Activated CD4-positive, alpha-beta T cell treated with anti-CD3 and anti-CD28 coated beads, Interleukin-2, amount 10 ng/mL, durations not matched to agents 7 days and 5 days (primary cell): ENCODE measurements at regions not wholly inside any gene's neighbourhood (a gene's known extent, or its start where the extent isn't known, plus 50 kb on each side); places are given as distances from the start of the nearest gene placed in this dataset.
"Not testable (repeated sequence)": the region's sequence is repeated elsewhere in the genome, so short reads cannot be mapped to it uniquely, and the experiment has no call there.

Source experiments
- CTCF ChIA-PET: fragments of 350-600 bp; sonication (Branson Sonifier 250); formaldehyde crosslinking; loops from one replicate; lab custom pipeline; 2021; ENCODE audit warnings: antibody characterized with exemption; lab: Charles Lee
- POLR2A ChIA-PET: fragments of 350-600 bp; sonication (Branson Sonifier 250); formaldehyde crosslinking; loops from one replicate; lab custom pipeline; 2021; ENCODE audit warnings: antibody characterized with exemption; lab: Charles Lee
- DNase-seq: peaks from one replicate; pipeline ENCODE4 v3.0.0-alpha.2; 2020
- H3K27ac Mint-ChIP-seq: one replicate; pipeline ENCODE4 v1.8.0; 2021; ENCODE audit warnings: mild to moderate bottlenecking, moderate library complexity, mixed read lengths
- H3K27me3 Mint-ChIP-seq: one replicate; pipeline ENCODE4 v1.8.0; 2021; ENCODE audit warnings: mixed read lengths
- H3K36me3 Mint-ChIP-seq: one replicate; pipeline ENCODE4 v1.8.0; 2021; ENCODE audit warnings: low read depth, mixed read lengths
- H3K4me1 Mint-ChIP-seq: one replicate; pipeline ENCODE4 v1.8.0; 2021; ENCODE audit warnings: mixed read lengths
- H3K4me3 Mint-ChIP-seq: one replicate; pipeline ENCODE4 v1.8.0; 2021; ENCODE audit warnings: mild to moderate bottlenecking, moderate library complexity, mixed read lengths
- H3K9me3 Mint-ChIP-seq: one replicate; pipeline ENCODE4 v1.8.0; 2021; ENCODE audit warnings: mixed read lengths

DNA sequence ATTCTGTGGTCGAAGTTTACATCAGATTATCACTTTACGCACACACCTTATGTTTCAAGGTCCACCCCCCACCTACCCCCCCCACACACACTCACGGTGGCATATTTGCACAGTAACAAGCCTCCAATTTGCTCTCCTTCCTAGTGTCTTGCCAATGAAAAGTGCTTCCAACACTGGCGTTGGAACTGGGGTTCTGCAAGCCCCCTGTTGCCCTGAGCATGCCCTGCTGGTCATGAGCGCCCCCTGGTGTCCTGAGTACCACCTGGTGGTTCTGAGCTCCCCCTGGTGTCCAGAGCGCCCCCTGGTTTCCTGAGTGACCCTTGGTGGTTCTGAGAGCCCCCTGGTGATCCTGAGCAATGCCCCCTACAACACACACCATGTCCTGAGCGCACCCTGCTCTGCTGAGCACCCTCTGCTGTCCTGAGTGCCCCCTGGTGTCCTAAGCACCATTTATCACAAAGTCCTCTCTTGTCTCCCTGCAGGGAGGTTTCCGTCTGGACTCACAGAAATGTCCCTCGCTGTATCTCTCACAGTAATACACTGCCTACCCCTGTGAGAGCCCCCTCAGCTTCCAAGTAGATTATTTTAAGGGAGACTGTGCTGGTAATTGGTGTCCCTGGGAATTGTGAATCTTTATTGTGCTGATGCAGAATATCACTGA, 1212.3 kb downstream of the TMEM121 start:
- DNase-seq, result not testable (repeated sequence)

DNA sequence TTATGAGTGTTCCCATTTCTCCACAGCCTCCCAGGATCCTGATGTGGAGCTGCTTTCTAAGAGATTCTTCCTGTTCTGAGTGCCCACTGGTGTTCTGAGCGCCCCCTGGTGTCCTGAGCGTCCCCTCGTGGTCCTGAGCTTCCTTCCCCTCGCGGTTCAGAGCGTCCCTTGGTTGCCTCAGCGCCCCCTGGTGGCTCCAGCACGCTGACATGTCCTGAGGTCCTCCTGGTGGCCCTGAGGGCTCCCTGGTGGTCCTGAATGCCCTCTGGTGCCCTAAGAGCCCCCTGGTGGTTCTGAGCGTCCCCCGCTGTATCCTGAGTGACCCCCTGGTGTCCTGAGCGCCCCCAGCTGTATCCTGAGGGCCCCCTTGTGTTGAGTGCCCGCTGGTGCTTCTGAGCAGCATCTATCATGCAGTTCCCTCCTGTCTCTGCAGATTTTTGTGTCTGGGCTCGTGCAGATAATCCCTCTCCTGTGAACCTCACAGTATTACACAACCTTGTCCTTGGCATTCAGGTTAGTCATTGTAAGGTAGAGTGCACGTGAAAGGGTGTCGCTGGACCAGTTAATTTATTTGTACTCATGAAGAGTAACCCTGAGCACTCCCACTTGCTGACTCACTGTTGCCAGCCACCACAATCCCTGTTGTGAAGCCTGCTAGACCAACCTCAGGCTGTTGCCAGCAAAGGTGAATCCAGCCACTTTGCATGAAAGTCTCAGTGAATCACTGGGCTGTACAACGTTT, 1214.9 kb downstream of the TMEM121 start:
- CTCF ChIA-PET, H3K9me3 Mint-ChIP-seq, H3K27ac Mint-ChIP-seq, H3K36me3 Mint-ChIP-seq, POLR2A ChIA-PET, H3K4me3 Mint-ChIP-seq, H3K27me3 Mint-ChIP-seq: not testable (repeated sequence)
- peaks cover 24% of the 10 kb centered on the region for H3K4me1 Mint-ChIP-seq
- peak; percentile 66 for DNase-seq

More for the DNA sequence above, 1212.3 kb downstream of the TMEM121 start:
- H3K9me3 Mint-ChIP-seq, CTCF ChIA-PET, H3K27ac Mint-ChIP-seq, H3K4me3 Mint-ChIP-seq, H3K27me3 Mint-ChIP-seq, H3K36me3 Mint-ChIP-seq, POLR2A ChIA-PET: not testable (repeated sequence)
- H3K4me1 Mint-ChIP-seq, result peaks cover 14% of the 10 kb centered on the region

GRCh38 chr14:106745016-106745767, 1218.8 kb downstream of the TMEM121 start:
- peak; percentile 53 for DNase-seq
- CTCF ChIA-PET, H3K9me3 Mint-ChIP-seq, H3K27ac Mint-ChIP-seq, H3K36me3 Mint-ChIP-seq, POLR2A ChIA-PET, H3K27me3 Mint-ChIP-seq, H3K4me3 Mint-ChIP-seq: not testable (repeated sequence)
- peaks cover 26% of the 10 kb centered on the region for H3K4me1 Mint-ChIP-seq

- Mint-ChIP-seq H3K4me1 (peaks cover 16% of the 10 kb centered on the region), H3K27ac (peak overlapping the region; percentile 25)
- H3K36me3 Mint-ChIP-seq, DNase-seq, CTCF ChIA-PET, H3K9me3 Mint-ChIP-seq, H3K27me3 Mint-ChIP-seq, POLR2A ChIA-PET, H3K4me3 Mint-ChIP-seq: not testable (repeated sequence)
Measured at GRCh38 chr14:106750089-106750488, 1223.7 kb downstream of the TMEM121 start.

DNA sequence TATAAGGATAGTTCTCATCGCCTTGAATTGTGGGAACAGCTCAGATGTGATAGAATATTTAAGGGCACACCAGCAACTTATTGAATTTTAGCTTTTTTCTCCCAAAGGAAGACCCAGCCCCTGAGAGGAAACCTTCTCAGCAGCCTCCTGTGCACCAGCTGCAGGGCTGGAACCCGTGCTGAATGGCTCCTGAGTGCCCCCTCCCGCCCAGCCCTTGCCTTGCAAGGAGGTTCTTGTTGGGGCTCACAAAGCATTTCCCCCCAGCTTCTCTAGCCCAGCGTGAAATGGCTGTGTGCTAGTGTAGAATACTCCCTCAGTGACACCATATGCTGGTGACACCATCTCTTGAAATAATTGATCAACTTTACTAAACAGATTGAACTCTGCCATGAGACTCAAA, 1227.4 kb downstream of the TMEM121 start:
- H3K27ac Mint-ChIP-seq, H3K9me3 Mint-ChIP-seq, H3K27me3 Mint-ChIP-seq, DNase-seq, POLR2A ChIA-PET, H3K4me3 Mint-ChIP-seq, CTCF ChIA-PET, H3K36me3 Mint-ChIP-seq: not testable (repeated sequence)
- H3K4me1 Mint-ChIP-seq, result peaks cover 11% of the 10 kb centered on the region

DNA sequence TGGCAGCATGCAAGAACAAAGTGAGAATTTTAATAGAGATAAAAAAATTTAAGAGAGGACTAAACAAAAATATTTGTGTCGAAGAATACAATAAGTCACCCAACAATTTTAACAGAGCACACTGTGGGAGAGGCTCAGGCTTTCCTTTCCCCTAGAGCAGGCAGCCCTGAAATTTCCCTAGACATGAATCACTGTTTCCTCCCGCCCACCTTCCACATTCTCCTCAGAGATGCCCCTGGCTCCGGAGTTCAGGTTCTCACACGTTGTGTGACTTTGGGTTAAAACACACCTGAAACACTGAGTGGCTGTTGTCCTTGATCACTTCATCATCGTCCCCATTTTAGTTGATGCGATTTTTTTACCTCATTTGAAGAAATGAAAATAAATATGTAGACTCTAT, 1231.1 kb downstream of the TMEM121 start:
- H3K27me3 Mint-ChIP-seq, POLR2A ChIA-PET, CTCF ChIA-PET, H3K36me3 Mint-ChIP-seq, H3K9me3 Mint-ChIP-seq, H3K4me3 Mint-ChIP-seq, H3K4me1 Mint-ChIP-seq, DNase-seq, H3K27ac Mint-ChIP-seq: not testable (repeated sequence)

- H3K9me3 Mint-ChIP-seq, POLR2A ChIA-PET, H3K4me3 Mint-ChIP-seq, H3K27ac Mint-ChIP-seq, H3K27me3 Mint-ChIP-seq, H3K36me3 Mint-ChIP-seq, CTCF ChIA-PET: not testable (repeated sequence)
- peaks cover 22% of the 10 kb centered on the region for H3K4me1 Mint-ChIP-seq
- peak; percentile 26 for DNase-seq
Measured at GRCh38 chr14:106761886-106762816, 1235.8 kb downstream of the TMEM121 start.

- peaks cover 34% of the 10 kb centered on the region for H3K4me1 Mint-ChIP-seq
- H3K36me3 Mint-ChIP-seq, H3K27ac Mint-ChIP-seq, POLR2A ChIA-PET, H3K9me3 Mint-ChIP-seq, H3K4me3 Mint-ChIP-seq, H3K27me3 Mint-ChIP-seq: not testable (repeated sequence)
- CTCF ChIA-PET, result interaction anchor here (0.6 to 1.3 kb wide), 6 partner anchors 347 to 765 kb away, joined by 3 to 7 read pairs (median 4); no protein-coding TSS in a partner anchor
- peak; percentile 19 for DNase-seq
Measured at GRCh38 chr14:106764968-106765369, 1238.6 kb downstream of the TMEM121 start.

DNA sequence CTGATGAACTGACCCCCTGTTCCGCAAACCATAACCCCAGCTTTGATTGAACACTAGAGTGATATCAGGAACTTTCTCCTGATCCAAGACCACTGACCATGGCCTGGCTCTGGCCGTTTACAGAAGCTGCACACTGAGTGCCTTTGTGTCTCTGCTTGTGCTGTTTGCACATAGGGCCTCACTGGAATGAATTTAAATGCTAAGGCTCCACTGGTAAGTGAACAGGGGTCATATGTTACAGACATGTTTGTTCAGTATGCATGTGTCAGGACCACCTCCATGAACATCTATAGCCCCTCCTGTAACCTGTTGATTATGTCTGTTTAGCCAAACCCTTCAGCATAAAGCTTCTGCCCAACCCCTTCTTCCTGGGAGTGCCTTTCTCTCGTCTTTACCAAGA, 1239.8 kb downstream of the TMEM121 start:
- Mint-ChIP-seq H3K9me3 (no peaks in the 10 kb centered on the region), H3K36me3 (no peaks in the 10 kb centered on the region), H3K4me1 (peaks cover 39% of the 10 kb centered on the region), H3K27ac (peak overlapping the region; percentile 55), H3K4me3 (no peak overlapping the region), H3K27me3 (peaks cover 1% of the 10 kb centered on the region)
- ChIA-PET CTCF (interaction anchor here (0.8 to 1.1 kb wide), 3 partner anchors 74 to 348 kb away, joined by 3 to 5 read pairs (median 4); no protein-coding TSS in a partner anchor), POLR2A (no interaction called here)
- DNase-seq, result no peak

GRCh38 chr14:106766551-106767277, 1240.3 kb downstream of the TMEM121 start:
- H3K4me3 Mint-ChIP-seq, result peak overlapping the region; percentile 39

DNA sequence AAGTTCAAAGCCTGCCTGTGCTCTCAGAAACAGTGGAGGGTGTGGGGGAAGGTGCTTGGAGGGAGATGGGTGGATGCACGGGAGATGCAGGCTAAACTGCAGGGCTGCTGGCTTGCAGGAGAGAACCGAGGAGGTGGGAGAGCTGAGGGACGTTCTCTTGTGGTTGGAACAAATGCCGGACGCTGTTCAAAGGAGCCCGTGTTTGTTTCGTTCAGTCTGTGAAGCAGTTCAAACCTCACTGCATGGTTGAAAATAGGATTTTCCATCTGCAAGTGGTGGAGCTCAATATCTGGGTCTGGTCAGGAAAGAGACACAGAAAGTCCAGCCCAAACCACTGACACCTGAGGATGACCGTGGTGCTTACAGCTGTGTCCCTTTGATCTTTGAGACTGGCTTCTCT, 1241.8 kb downstream of the TMEM121 start:
- H3K27ac Mint-ChIP-seq, POLR2A ChIA-PET, DNase-seq, CTCF ChIA-PET, H3K27me3 Mint-ChIP-seq, H3K36me3 Mint-ChIP-seq, H3K4me3 Mint-ChIP-seq, H3K9me3 Mint-ChIP-seq: not testable (repeated sequence)
- H3K4me1 Mint-ChIP-seq, result peaks cover 37% of the 10 kb centered on the region

More at GRCh38 chr14:106766551-106767277, 1240.3 kb downstream of the TMEM121 start:
- H3K9me3 Mint-ChIP-seq, POLR2A ChIA-PET, H3K27me3 Mint-ChIP-seq, H3K36me3 Mint-ChIP-seq: not testable (repeated sequence)
- peaks cover 39% of the 10 kb centered on the region for H3K4me1 Mint-ChIP-seq
- peak overlapping the region; percentile 55 for H3K27ac Mint-ChIP-seq
- CTCF ChIA-PET, result interaction anchor here (0.8 to 1.1 kb wide), 3 partner anchors 75 to 349 kb away, joined by 3 to 5 read pairs (median 4); no protein-coding TSS in a partner anchor
- DNase-seq, result peak; percentile 63
